Heart left ventricle (tissue), 16 donors: ENCODE measurements at regions not wholly inside any gene's neighbourhood (a gene's known extent, or its start where the extent isn't known, plus 50 kb on each side); places are given as distances from the start of the nearest gene placed in this dataset.

Experiments
- ATAC-seq, 4 donors: fragments of 200-7000 bp; cut with Tn5 transposase; one replicate each; pipeline ENCODE4 v1.9.1; 2020 to 2022; ENCODE audit warnings: moderate library complexity in 4 of 4, mild to moderate bottlenecking in 3 of 4, moderate number of reproducible peaks in 1 of 4
- DNase-seq, 5 donors: peaks; one replicate each; pipeline ENCODE4 v3.0.0-alpha.2; 2020
- H3K27ac ChIP-seq, 12 donors: fragments of 200-600 bp; sonication (generic) in 4 of 12; one replicate each; pipeline versions ENCODE4 v1.5.0 to v1.8.0; 2016 to 2022; ENCODE audit warnings: mild to moderate bottlenecking in 2 of 12
- H3K27me3 ChIP-seq, 9 donors: fragments of 200-600 bp; sonication (generic) in 2 of 9; one replicate each; pipeline versions ENCODE4 v1.5.1 to v1.8.0; 2016 to 2022; ENCODE audit warnings: mild to moderate bottlenecking in 3 of 9
- H3K36me3 ChIP-seq, 9 donors: fragments of 200-600 bp; sonication (generic) in 2 of 9; one replicate each; pipeline versions ENCODE4 v1.5.0 to v1.8.0; 2018 to 2022; ENCODE audit warnings: mild to moderate bottlenecking in 2 of 9
- H3K4me1 ChIP-seq, 12 donors: fragments of 200-600 bp; sonication (generic) in 4 of 12; one replicate each; pipeline versions ENCODE4 v1.5.0 to v1.8.0; 2016 to 2022; ENCODE audit warnings: mild to moderate bottlenecking in 3 of 12
- H3K4me3 ChIP-seq, 12 donors: fragments of 200-600 bp; sonication (generic) in 4 of 12; one replicate each; pipeline versions ENCODE4 v1.5.0 to v1.8.0; 2017 to 2022; ENCODE audit warnings: mild to moderate bottlenecking in 9 of 12, moderate library complexity in 4 of 12
- H3K9me3 ChIP-seq, 12 donors: fragments of 200-600 bp; sonication (generic) in 4 of 12; one replicate each; pipeline versions ENCODE4 v1.5.0 to v1.8.0; 2016 to 2022; ENCODE audit warnings: mild to moderate bottlenecking in 1 of 12
- CTCF ChIP-seq, 12 donors: fragments of 200-600 bp; sonication (generic) in 4 of 12; IDR thresholded peaks; one replicate each; pipeline versions ENCODE4 v1.5.0 to v1.8.0; 2018 to 2022; ENCODE audit warnings: antibody characterized with exemption in 12 of 12, mild to moderate bottlenecking in 5 of 12
- POLR2A ChIP-seq, 2 donors: fragments of 450-650 bp; IDR thresholded peaks; one replicate each; pipeline ENCODE4 v1.6.1; 2017; ENCODE audit warnings: antibody characterized with exemption in 2 of 2, mild to moderate bottlenecking in 2 of 2, moderate library complexity in 2 of 2
- WGBS, 4 donors: extraction: QIAGEN DNeasy Blood & Tissue Kit in 2 of 4; methylation state at CpG; one replicate each; pipeline versions ENCODE4 v1.1.5 to v1.1.7; 2013 to 2018; 5-methylcytosine and 5-hydroxymethylcytosine counted together
- intact Hi-C, 10 donors: fragments of 100-400 bp; cut with DNase I; formaldehyde crosslinking; loops; one replicate each; pipeline versions ENCODE4 v1.11.1 to v1.14.2; 2022
- donor health status: ischemic (EF 13 %, LVEDD 7.1; RV severe dilation, severe dysfunction).
- donor health status: healthy with polysubstance abuse.
- donor health status: DM: no; HTN: yes; CAD: no.
- donor health status: DM: no; HTN: no; CAD: no.
- donor health status: ischemic (EF 25% LVEDD 6.9; RV normal size, moderate dysfunction).
- donor health status: ischemic (EF 25% LVEDD 5.7; RV mildly dilated, moderate dysfunction).
- donor health status: healthy.
- donor health status: DM: yes; HTN: yes; CAD: no.
- donor health status: ischemic (EF 35%, LVEDD 5.7; RV mildly dilated, moderate dysfunction).
- donor health status: nonischemic (EF 11% LVEDD 7.7; RV severe dilation, severe dysfunction).
- donor health status: DM: yes; HTN: yes; CAD: no.
- donor health status: PGD.
- donor health status: ischemic (EF 29% LVEDD 5.4; RV normal size, mild dysfunction).
- donor health status: nonischemic (EF 23%, LVEDD 6.1; RV moderate dilation, normal function).

- TF ChIP-seq POLR2A (IDR thresholded peaks at IDR 0.05) (no peak), CTCF (IDR thresholded peaks at IDR 0.05) (no peak)
- Histone ChIP-seq H3K9me3 (no peaks in the 10 kb centered on the region), H3K27ac (no peak overlapping the region), H3K4me1 (no peaks in the 10 kb centered on the region), H3K4me3 (no peak overlapping the region), H3K27me3 (no peaks in the 10 kb centered on the region), H3K36me3 (no peaks in the 10 kb centered on the region)
- no peak for DNase-seq
- 81 to 89% (median 86%) methylated on average over 4 of the region's 4 CpGs for WGBS, 4 donors
- no peak for ATAC-seq
- intact Hi-C loops: no loop called here
Measured at GRCh38 chr7:20861468-20861867, 74.8 kb upstream of the SP8 start.

GRCh38 chr7:20862554-20862953 is 75.9 kb upstream of the SP8 start:
- Histone ChIP-seq H3K9me3 (no peaks in the 10 kb centered on the region), H3K4me3 (no peak overlapping the region), H3K36me3 (no peaks in the 10 kb centered on the region), H3K27me3 (no peaks in the 10 kb centered on the region), H3K27ac (no peak overlapping the region), H3K4me1 (no peaks in the 10 kb centered on the region)
- WGBS, 4 donors: 76 to 83% (median 79%) methylated on average over 4 of the region's 4 CpGs
- no peak for ATAC-seq
- intact Hi-C loops: no loop called here
- TF ChIP-seq POLR2A (IDR thresholded peaks at IDR 0.05): no peak
- no peak for TF ChIP-seq CTCF (IDR thresholded peaks at IDR 0.05)
- DNase-seq: no peak

- intact Hi-C loops: no loop called here
- TF ChIP-seq CTCF (IDR thresholded peaks at IDR 0.05) (no peak), POLR2A (IDR thresholded peaks at IDR 0.05) (no peak)
- no peaks in the 10 kb centered on the region for H3K27me3 ChIP-seq
- H3K27ac ChIP-seq: no peak overlapping the region
- no peaks in the 10 kb centered on the region for H3K4me1 ChIP-seq
- no peak for ATAC-seq
- no peak for DNase-seq
- H3K36me3 ChIP-seq: no peaks in the 10 kb centered on the region
- H3K9me3 ChIP-seq: no peaks in the 10 kb centered on the region
- H3K4me3 ChIP-seq: no peak overlapping the region
- WGBS, 4 donors: 86 to 94% (median 89%) methylated on average over 3 of the region's 3 CpGs
Measured at GRCh38 chr7:20864221-20864620, 77.5 kb upstream of the SP8 start.

GRCh38 chr7:20865684-20866083 is 79.0 kb upstream of the SP8 start:
- H3K4me1 ChIP-seq: no peaks in the 10 kb centered on the region
- ATAC-seq: no peak
- no peak for DNase-seq
- H3K36me3 ChIP-seq: no peaks in the 10 kb centered on the region
- intact Hi-C loops: no loop called here
- TF ChIP-seq POLR2A (IDR thresholded peaks at IDR 0.05): no peak
- no peak for TF ChIP-seq CTCF (IDR thresholded peaks at IDR 0.05)
- H3K4me3 ChIP-seq: no peak overlapping the region
- no peaks in the 10 kb centered on the region for H3K9me3 ChIP-seq
- no peaks in the 10 kb centered on the region for H3K27me3 ChIP-seq
- WGBS, 4 donors: 76 to 80% (median 78%) methylated on average over 5 to 6 of the region's 6 CpGs
- no peak overlapping the region for H3K27ac ChIP-seq
